Chondrocyte (in vitro differentiated cells): ENCODE measurements at regions not wholly inside any gene's neighbourhood (a gene's known extent, or its start where the extent isn't known, plus 50 kb on each side); places are given as distances from the start of the nearest gene placed in this dataset.

ENCODE experiments used
- DNase-seq: peaks from one replicate; pipeline ENCODE4 v3.0.0; 2021; ENCODE audit warnings: mixed read lengths, low spot score
- H3K27ac Mint-ChIP-seq: one replicate; pipeline ENCODE4 v1.8.0; 2021; ENCODE audit warnings: mild to moderate bottlenecking, moderate library complexity, mixed read lengths; ENCODE audit not compliant: unreplicated experiment
- H3K27me3 Mint-ChIP-seq: 2 replicates; pipeline ENCODE4 v1.8.0; 2021; ENCODE audit warnings: low read depth, mixed read lengths
- H3K36me3 Mint-ChIP-seq: 2 replicates; pipeline ENCODE4 v1.8.0; 2021; ENCODE audit warnings: low read depth, mixed read lengths
- H3K4me1 Mint-ChIP-seq: 2 replicates; pipeline ENCODE4 v1.8.0; 2021; ENCODE audit warnings: low read depth, mild to moderate bottlenecking, mixed read lengths
- H3K4me3 Mint-ChIP-seq: one replicate; pipeline ENCODE4 v1.8.0; 2021; ENCODE audit warnings: mild to moderate bottlenecking, moderate library complexity, mixed read lengths; ENCODE audit not compliant: unreplicated experiment
- H3K9me3 Mint-ChIP-seq: 2 replicates; pipeline ENCODE4 v1.8.0; 2021; ENCODE audit warnings: low read depth, mixed read lengths
- TF ChIP-seq, protein P1 (sequence below): fragments of 200-600 bp; sonication (generic); IDR thresholded peaks from 2 replicates; pipeline ENCODE4 v1.5.0; 2021; ENCODE audit warnings: antibody characterized with exemption, mild to moderate bottlenecking, moderate library complexity

DNA sequence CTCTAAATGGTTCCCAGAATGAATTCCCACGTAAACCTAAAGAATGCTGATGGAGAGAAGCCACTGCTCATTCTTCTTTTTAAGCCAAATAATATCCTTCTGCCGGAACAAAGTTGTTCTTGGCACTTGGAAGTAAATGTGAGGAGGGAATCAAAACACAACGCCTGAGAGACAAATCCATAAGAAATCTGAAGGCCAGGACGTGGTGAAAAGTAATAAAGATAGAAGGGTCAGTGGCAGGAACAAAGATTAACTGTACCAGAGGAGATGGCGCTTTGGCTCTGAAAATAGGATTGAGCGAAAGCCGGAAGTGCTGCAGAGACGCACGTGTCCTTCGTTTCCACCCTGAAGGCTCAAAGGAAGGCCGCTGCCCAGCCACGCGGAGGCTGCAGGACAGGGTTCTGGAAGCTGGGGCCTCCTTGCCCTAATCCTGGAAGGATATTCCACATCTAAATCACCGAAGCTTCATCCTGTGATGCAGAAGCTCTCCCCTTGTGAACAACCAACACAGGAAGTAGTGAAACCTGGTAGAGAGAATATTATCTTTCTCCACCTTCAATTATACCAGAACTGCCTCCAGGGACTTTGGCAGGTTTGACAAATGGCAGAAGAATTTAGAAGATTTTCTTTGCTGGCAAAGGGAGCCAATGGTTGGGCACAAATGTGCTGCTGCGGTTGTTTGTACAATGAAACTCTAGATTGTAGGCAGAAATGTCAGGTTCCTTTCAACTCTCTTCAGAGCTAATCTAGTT lies 214.6 kb upstream of the SERP2 start:
- no peak for DNase-seq
- Mint-ChIP-seq H3K4me3 (peak overlapping the region; percentile 14), H3K4me1 (peaks cover 48% of the 10 kb centered on the region), H3K36me3 (no peaks in the 10 kb centered on the region), H3K27me3 (no peaks in the 10 kb centered on the region), H3K27ac (peak overlapping the region; percentile 93), H3K9me3 (no peaks in the 10 kb centered on the region)
- TF ChIP-seq, protein P1, sequence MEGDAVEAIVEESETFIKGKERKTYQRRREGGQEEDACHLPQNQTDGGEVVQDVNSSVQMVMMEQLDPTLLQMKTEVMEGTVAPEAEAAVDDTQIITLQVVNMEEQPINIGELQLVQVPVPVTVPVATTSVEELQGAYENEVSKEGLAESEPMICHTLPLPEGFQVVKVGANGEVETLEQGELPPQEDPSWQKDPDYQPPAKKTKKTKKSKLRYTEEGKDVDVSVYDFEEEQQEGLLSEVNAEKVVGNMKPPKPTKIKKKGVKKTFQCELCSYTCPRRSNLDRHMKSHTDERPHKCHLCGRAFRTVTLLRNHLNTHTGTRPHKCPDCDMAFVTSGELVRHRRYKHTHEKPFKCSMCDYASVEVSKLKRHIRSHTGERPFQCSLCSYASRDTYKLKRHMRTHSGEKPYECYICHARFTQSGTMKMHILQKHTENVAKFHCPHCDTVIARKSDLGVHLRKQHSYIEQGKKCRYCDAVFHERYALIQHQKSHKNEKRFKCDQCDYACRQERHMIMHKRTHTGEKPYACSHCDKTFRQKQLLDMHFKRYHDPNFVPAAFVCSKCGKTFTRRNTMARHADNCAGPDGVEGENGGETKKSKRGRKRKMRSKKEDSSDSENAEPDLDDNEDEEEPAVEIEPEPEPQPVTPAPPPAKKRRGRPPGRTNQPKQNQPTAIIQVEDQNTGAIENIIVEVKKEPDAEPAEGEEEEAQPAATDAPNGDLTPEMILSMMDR: no peak

DNA sequence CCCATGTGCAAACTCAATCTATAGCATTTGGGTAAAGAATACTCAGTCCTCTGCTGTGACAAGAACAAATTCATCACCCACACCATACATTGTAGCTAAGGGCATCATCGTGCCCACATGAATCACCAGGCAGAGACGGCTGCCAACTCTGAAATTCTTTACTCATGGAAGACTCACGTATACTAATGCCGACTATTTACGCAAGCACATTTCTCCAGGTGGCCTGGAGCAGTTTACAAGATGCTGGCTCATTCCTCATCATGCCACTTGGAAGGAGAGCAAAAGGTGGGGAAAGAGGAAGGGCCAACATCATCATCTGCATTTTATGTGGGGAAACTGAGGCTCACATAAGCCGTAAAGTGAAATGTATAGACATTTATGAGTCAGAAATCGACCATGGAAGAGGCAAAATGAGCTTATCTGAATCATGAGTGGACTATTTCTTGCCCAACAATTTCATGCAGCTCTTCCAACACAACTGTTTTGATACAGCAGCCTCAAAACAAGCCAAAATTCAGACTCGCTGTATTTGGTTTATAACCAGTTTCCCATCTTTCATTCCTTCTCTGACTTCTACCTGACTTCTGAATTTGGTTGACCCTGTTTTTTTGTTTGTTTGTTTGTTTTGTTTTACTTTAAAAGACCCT lies 213.9 kb upstream of the SERP2 start:
- no peak for DNase-seq
- H3K9me3 Mint-ChIP-seq: no peaks in the 10 kb centered on the region
- TF ChIP-seq, protein P1: no peak
- H3K4me1 Mint-ChIP-seq: peaks cover 48% of the 10 kb centered on the region
- peak overlapping the region; percentile 93 for H3K27ac Mint-ChIP-seq
- H3K27me3 Mint-ChIP-seq: no peaks in the 10 kb centered on the region
- no peak overlapping the region for H3K4me3 Mint-ChIP-seq
- no peaks in the 10 kb centered on the region for H3K36me3 Mint-ChIP-seq

DNA sequence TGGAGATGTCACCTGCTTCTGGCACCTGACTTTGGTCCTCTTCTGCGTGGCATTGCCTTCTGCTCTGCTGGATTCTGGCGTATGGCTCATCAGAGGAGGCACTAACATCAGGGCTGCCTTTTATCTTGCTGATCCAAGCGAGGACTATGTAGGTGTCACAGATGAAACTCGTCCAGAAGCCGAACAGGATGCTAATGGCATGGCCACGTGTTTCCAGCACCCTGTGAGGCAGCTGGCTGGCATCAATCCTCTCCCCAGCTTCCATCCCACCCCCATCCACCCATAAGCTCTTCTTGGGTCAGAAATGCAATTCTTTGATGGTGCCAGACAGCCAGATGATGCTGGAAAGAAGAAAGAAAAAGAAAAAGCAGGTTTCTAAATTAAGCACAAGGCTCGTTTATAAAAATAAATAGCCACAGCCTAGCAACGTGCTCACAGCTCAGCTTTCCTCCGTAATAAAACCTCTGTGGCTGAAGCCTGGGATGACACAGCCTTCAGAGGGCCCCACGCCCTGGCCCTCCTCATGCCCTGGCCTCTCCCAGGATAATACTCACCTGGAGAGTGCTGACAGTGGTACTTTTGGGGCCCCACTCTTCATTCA lies 212.9 kb upstream of the SERP2 start:
- Mint-ChIP-seq H3K4me3 (no peak overlapping the region), H3K4me1 (peaks cover 45% of the 10 kb centered on the region), H3K27me3 (no peaks in the 10 kb centered on the region), H3K36me3 (no peaks in the 10 kb centered on the region), H3K27ac (peak overlapping the region; percentile 60), H3K9me3 (no peaks in the 10 kb centered on the region)
- TF ChIP-seq, protein P1: no peak
- DNase-seq: no peak

DNA sequence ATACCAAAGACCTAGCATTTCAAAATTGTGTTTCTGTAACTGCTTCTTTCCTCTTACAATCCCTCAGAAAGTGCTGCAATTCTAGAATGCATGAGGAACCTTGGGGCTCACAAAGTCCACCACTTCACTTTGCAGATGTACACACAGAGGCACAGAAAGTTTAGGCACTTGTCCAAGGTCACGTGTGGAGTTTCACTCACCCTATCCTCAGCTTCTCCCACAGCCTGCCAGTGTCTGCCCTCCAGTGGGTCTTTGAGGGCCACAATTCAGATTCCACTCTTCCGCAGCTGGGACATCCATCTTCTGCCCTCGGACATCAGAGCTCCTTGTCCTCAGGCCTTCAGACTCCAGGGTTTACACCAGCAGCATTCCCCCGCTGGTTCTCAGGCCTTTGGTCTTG lies 210.5 kb upstream of the SERP2 start:
- TF ChIP-seq, protein P1: no peak
- H3K9me3 Mint-ChIP-seq: no peaks in the 10 kb centered on the region
- no peak for DNase-seq
- H3K4me3 Mint-ChIP-seq: no peak overlapping the region
- no peaks in the 10 kb centered on the region for H3K36me3 Mint-ChIP-seq
- H3K27me3 Mint-ChIP-seq: no peaks in the 10 kb centered on the region
- H3K27ac Mint-ChIP-seq: no peak overlapping the region
- peaks cover 30% of the 10 kb centered on the region for H3K4me1 Mint-ChIP-seq

DNA sequence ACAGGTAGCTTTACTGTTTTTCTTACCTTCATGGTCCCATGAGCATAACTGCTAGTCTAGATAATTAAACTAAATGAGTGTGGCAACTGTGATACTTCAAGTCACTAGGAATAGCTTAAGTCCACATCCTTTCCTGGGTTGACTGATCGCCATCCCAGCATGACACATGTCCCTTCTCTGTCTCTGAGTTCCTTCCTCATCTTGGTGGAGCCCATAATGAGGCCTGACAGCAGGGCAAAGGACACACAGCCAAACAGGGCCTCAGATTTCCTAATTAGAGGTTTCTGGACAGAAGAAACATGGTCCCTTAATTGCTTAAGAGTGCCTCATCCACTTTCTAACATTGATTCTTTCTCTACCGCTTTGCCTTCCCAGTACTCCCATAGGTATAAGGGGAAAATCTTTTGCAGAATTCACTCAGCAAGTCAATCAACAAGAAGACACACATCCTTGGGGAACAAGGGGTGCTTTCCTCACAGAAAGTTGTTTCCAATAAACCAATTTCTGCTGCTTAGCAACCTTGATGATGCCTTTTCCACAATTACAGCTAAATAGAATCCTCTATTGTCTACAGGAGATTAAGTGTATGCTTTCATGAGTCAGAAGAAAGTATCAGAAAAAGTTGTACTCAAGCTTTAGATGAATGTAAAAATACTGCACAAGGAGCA lies 208.3 kb upstream of the SERP2 start:
- Mint-ChIP-seq H3K36me3 (no peaks in the 10 kb centered on the region), H3K9me3 (no peaks in the 10 kb centered on the region), H3K4me1 (peaks cover 8% of the 10 kb centered on the region), H3K4me3 (no peak overlapping the region), H3K27me3 (no peaks in the 10 kb centered on the region), H3K27ac (no peak overlapping the region)
- no peak for DNase-seq
- TF ChIP-seq, protein P1: no peak
